EL (cell line): ENCODE measurements at regions not wholly inside any gene's neighbourhood (a gene's known extent, or its start where the extent isn't known, plus 50 kb on each side); places are given as distances from the start of the nearest gene placed in this dataset.
"Not testable (repeated sequence)": the region's sequence is repeated elsewhere in the genome, so short reads cannot be mapped to it uniquely, and the experiment has no call there.

Experiments used
- DNase-seq: peaks from one replicate; pipeline ENCODE4 v3.0.0-alpha.2; 2016

- no peak for DNase-seq
These were observed 320.6 kb downstream of the ETAA1 start for GRCh38 chr2:67717692-67718091.

DNA sequence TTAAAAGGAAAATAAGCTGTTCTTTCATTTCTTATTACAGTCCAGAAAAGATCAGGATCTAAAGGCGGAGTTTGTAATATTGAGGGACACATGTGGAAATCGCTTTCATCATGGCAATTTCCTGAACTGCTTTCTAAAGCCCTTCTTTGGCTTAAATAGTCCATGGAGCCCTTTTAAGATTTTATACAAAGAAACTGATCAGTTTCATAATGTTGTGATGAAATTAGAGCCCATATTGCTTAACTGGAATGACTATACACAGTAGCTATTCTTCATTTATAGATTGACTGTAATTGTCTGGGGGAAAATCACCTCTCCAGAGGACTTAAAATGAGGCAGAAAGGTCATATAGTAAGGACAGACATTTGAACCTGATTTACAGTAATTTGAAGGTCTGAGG is 322.2 kb downstream of the ETAA1 start:
- DNase-seq = no peak

- DNase-seq = no peak
These were observed 324.4 kb downstream of the ETAA1 start for GRCh38 chr2:67721516-67721915.

GRCh38 chr2:67724261-67724660 is 327.1 kb downstream of the ETAA1 start:
- no peak for DNase-seq

- DNase-seq = no peak
These were observed 328.6 kb downstream of the ETAA1 start for GRCh38 chr2:67725731-67726130.

- DNase-seq = no peak
These were observed 329.3 kb downstream of the ETAA1 start for GRCh38 chr2:67726416-67726815.

DNA sequence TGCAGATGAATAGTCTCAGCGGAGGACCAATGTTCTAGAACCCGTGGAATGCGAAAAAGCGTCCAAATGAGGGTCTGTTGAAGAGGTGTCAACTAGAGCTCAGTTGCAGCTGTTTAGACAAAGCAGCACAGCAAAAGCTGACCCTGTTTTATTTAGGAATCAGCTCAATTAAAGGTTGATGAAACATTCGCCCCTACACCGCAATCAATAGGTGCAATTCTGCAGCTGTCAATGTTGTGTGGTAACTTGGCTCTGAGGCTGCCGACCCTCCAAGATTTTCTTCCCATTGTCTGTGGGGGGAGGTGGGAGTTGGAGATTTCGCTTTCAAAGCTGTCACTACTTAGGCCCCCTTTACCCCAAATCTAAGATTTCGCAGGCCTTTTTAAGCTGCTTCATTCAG is 330.0 kb downstream of the ETAA1 start:
- no peak for DNase-seq

DNA sequence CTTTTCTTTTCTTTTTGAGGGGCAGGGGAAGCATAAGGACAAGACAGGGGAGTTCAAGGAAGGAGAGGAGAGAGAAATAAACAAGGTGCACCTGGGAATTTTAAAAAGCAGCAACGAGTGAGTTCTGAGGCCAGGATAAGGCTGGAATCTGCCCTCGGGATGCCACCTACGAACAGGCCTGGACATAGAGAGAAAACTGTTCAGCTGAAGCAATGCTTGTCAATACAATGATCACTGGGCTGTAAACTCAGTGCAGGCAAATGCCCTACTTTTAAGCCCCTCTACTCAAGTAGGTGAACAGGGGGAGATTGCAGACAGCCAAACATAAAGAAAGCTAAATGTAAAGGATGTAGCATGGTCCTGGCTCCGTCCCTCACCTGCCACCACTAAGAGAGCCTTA is 330.5 kb downstream of the ETAA1 start:
- DNase-seq = no peak

DNA sequence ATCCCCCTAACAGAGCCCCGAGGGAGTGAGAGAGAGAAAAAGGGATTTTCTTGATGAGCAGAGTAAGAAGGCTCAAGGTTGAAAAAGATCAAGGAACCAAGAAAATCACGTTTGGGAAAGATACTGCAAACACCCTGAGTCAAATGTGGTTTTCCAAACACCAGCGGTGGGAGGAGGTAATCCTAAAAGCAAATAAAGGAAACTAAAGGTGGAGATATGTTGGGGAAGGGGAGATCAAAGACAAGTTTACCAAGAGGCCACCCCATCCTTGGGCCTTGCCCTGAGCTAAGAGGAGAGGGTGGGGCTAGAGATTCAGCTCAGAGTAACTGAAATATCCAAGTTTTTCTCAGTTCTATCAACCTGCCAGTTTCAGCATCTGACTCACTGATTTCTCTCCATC is 332.3 kb downstream of the ETAA1 start:
- DNase-seq = no peak

GRCh38 chr2:67733517-67733916 is 329.3 kb downstream of the C1D start:
- peak; percentile 48 for DNase-seq

GRCh38 chr2:67752199-67752598 is 310.6 kb downstream of the C1D start:
- DNase-seq = no peak

- peak; percentile 77 for DNase-seq
These were observed 309.8 kb downstream of the C1D start for GRCh38 chr2:67752969-67753368.

GRCh38 chr2:67755156-67755882 is 307.5 kb downstream of the C1D start:
- DNase-seq = no peak

DNA sequence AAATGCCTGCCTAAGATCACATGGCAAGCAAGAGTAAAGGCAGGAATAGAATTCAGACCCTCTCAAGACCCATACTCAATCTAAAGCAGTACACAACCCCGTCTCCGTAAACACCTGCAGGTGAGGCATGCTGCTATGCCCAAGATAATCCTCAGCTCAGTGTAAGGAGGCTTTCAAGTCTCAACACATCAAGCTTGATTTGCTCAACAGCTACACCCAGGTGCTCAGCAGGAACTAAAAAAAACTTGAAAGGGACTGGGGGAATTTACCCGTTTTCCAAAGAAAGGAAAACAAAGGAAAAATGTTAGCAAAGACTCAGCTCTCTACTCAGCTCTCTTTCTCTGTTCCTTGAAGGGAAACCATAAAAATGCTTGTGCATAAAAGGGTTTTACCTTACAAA is 301.8 kb downstream of the C1D start:
- DNase-seq = no peak

DNA sequence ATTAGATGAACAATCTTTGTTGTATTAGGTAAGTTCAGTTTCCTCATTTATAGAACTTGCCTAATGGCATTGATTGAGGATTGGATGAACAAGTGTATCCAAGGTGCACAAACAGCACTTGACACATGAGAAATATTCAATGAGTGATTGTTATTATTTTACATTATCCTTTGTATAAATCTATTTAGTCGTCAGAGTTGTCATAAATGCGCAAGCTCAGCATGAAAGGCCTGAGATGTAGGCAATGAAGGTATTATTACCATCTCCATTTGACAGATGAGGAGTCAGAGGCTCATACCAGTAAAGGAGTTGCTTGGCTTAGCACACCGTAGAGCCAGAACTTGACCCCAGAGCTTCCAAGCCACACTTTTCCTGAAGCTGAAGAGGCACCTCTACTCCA is 291.4 kb downstream of the C1D start:
- DNase-seq = no peak

- DNase-seq = no peak
These were observed 290.3 kb downstream of the C1D start for GRCh38 chr2:67772216-67773170.

GRCh38 chr2:67773851-67774250 is 289.0 kb downstream of the C1D start:
- DNase-seq = no peak

DNA sequence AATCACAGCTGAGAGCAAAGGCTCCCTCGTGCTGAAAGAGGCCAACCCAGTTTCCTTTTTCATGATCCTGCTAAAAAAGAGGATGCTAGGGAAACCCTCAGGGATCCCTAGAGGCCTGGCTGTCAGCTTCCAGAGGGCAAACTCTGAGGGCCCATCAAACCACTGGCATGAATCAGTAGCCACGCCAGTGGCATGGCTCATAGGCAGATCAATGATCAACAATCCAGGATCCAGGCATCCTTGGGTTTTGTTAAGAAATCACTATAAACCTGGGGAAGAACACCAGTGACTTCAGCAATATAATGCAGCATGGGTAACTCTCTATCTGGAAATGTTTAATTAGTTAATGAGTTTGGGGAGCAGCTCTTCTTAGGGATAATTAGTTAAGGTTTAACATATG is 286.5 kb downstream of the C1D start:
- DNase-seq = peak; percentile 21

DNA sequence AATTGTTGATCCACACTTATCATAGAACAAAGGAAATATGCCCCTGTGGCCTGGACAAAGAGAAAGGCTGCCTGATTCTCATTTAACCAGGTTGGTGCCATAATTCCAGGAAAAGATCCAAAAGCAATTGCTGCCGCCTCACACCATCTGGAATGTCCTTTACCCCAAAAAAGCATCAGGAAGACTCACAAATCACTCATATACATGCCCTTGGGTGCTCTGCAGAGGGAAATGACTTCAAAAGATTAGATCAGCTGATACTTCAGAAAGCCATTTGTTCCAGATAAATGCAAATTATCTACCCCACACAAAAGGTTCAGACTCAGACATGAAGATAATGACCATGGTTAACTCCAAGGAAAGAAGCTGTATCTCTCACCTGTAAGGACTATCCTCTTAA is 285.8 kb downstream of the C1D start:
- no peak for DNase-seq

- DNase-seq = no peak
These were observed 284.9 kb downstream of the C1D start for GRCh38 chr2:67777836-67778429.

- DNase-seq = not testable (repeated sequence)
These were observed 282.0 kb downstream of the C1D start for GRCh38 chr2:67780841-67781240.

- DNase-seq = no peak
These were observed 280.4 kb downstream of the C1D start for GRCh38 chr2:67782443-67782842.

GRCh38 chr2:67783026-67783425 is 279.8 kb downstream of the C1D start:
- DNase-seq = no peak

DNA sequence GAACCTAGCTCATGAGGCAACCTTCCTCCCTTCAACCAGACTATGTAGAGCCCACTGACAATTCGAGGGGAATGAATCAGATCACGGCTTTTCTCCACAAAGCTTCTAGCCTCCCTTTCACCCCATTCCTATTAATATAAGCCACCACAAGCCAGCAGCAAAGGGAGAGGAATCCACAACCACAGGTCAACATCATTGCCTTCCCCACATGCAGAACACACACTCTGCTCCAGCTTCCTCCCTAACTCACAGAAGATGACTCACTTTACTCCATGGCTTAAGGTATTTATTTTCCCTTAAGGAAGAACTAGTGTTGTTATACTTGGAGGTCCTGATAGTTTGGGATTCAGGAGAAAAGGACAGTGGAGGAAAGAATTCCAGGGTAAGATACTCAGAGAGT is 272.2 kb downstream of the C1D start:
- peak; percentile 84 for DNase-seq
